DND-41 (cell line): ENCODE measurements at regions not wholly inside any gene's neighbourhood (a gene's known extent, or its start where the extent isn't known, plus 50 kb on each side); places are given as distances from the start of the nearest gene placed in this dataset.
"Not testable (repeated sequence)": the region's sequence is repeated elsewhere in the genome, so short reads cannot be mapped to it uniquely, and the experiment has no call there.

Experiments
- EZH2 ChIP-seq: IDR thresholded peaks from 3 replicates; pipeline ENCODE4 v1.6.1; 2012; ENCODE audit warnings: borderline replicate concordance, low read depth, mild to moderate bottlenecking, moderate library complexity, low read length, inconsistent platforms; ENCODE audit not compliant: severe bottlenecking
- TF ChIP-seq, protein P1 (sequence below): IDR thresholded peaks from 2 replicates; pipeline ENCODE4 v1.5.1; 2012; ENCODE audit warnings: borderline replicate concordance, low read length, moderate library complexity, mild to moderate bottlenecking; ENCODE audit not compliant: poor library complexity, severe bottlenecking; ENCODE audit errors: extremely low read depth

DNA sequence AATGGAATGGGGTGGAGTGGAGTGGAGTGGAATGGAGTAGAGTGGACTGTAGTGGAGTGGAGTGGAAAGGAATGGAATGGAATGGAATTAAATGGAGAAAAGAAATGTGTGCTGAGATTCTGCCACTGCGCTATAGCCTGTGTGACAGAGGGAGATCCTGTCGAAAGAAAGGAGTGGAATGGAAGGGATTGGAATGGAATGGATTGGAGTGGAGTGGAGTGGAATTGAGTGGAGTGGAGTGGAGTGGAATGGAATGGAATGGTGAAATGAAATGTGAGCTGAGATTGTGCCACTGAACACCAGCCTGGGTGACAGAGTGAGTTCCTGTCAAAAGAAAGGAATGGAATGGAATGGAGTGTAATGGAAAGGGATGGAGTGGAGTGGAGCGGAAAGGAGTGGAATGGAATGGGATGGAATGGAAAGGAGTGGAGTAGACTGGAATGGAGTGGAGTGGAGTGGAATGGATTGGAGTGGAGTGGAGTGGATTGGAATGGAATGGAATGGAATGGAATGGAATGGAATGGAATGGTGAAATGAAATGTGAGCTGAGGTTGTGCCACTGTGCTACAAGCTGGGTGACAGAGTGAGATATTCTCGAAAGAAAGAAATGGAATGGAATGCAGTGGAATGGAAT, 603.3 kb downstream of the TP53TG3F start:
- TF ChIP-seq, protein P1, sequence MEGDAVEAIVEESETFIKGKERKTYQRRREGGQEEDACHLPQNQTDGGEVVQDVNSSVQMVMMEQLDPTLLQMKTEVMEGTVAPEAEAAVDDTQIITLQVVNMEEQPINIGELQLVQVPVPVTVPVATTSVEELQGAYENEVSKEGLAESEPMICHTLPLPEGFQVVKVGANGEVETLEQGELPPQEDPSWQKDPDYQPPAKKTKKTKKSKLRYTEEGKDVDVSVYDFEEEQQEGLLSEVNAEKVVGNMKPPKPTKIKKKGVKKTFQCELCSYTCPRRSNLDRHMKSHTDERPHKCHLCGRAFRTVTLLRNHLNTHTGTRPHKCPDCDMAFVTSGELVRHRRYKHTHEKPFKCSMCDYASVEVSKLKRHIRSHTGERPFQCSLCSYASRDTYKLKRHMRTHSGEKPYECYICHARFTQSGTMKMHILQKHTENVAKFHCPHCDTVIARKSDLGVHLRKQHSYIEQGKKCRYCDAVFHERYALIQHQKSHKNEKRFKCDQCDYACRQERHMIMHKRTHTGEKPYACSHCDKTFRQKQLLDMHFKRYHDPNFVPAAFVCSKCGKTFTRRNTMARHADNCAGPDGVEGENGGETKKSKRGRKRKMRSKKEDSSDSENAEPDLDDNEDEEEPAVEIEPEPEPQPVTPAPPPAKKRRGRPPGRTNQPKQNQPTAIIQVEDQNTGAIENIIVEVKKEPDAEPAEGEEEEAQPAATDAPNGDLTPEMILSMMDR: not testable (repeated sequence)
- TF ChIP-seq EZH2: not testable (repeated sequence)
